ENCODE measurements at regions not wholly inside any gene's neighbourhood (a gene's known extent, or its start where the extent isn't known, plus 50 kb on each side); places are given as distances from the start of the nearest gene placed in this dataset.

DNA sequence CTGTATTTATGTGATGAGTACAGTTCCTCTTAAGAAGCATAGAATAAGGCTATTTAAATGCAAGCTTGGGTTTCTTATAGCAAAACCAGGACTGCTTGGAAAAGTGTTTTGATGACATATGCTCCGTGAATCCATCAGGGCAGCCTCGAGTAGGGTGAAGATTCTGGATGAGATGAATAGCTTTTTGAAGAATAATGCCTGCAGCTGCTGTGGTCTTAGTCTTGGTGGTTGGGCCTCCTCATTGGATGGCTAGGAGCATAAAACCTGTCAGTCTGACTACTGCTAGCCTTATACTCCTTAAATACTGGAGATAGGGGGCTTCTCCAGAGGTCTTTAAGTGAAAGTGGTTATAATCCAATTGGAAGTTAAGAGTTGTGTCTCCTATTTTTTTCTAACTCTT lies 704.3 kb downstream of the FGF9 start:
- Histone ChIP-seq H3K4me2 (ENCODE audit: low read length) (no peak overlapping the region), H2BK15ac (replicated peaks; ENCODE audit: low read depth) (no peak overlapping the region), H2BK120ac (ENCODE audit: low read depth, low read length) (no peak overlapping the region), H2AK5ac (ENCODE audit: low read length) (no peak overlapping the region), H3K56ac (ENCODE audit: low read length) (no peak overlapping the region), H3K4me1 (ENCODE audit: control insufficient read depth, low read depth, low read length) (no peaks in the 10 kb centered on the region), H3K27ac (ENCODE audit: low read depth, low read length) (no peak overlapping the region), H3K4ac (ENCODE audit: low read depth, low read length) (no peak overlapping the region), H3K36me3 (ENCODE audit: control insufficient read depth, insufficient read depth, low read length) (no peaks in the 10 kb centered on the region), H3K18ac (ENCODE audit: low read length) (no peak overlapping the region), H3K79me2 (ENCODE audit: control insufficient read depth, insufficient read depth, low read length) (no peaks in the 10 kb centered on the region), H3K27me3 (ENCODE audit: insufficient read depth, low read length, poor library complexity) (no peaks in the 10 kb centered on the region), H3K23ac (ENCODE audit: low read length) (no peak overlapping the region), H4K5ac (ENCODE audit: low read length) (no peak overlapping the region), H2BK5ac (ENCODE audit: low read length) (no peak overlapping the region), H3K4me3 (ENCODE audit: low read length) (no peak overlapping the region), H3K79me1 (ENCODE audit: low read length) (no peaks in the 10 kb centered on the region), H3K9ac (ENCODE audit: low read length) (no peak overlapping the region), H4K8ac (ENCODE audit: low read depth, low read length) (no peak overlapping the region)
- DNase-seq, result no peak
- WGBS (ENCODE audit: extremely low coverage, insufficient coverage, low lambda C conversion rate), result no CpG with 5 or more reads among the region's 2 CpGs

DNA sequence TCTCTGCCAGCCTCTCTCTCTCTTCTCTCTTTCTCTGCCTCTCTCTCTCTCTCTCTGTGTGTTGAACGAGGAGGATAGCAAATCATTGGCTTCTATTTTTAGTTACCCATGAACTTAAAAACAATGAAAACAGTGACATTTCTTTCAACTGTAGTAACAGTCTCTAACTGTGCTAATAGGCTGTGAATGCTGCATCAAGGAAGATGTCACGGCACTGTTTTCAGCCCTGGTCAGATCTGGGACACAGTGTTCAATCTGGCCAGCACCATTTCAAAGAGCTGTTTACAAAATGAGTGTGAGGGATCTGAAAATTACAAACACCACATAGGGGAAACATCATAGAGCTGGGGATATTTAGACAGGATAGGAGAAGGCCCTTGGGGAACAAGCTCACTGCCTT lies 717.0 kb downstream of the FGF9 start:
- no peak overlapping the region for H4K8ac ChIP-seq (ENCODE audit: low read depth, low read length)
- H3K18ac ChIP-seq (ENCODE audit: low read length), result no peak overlapping the region
- WGBS (ENCODE audit: extremely low coverage, insufficient coverage, low lambda C conversion rate), result no CpG with 5 or more reads among the region's 2 CpGs
- DNase-seq, result no peak
- H3K27me3 ChIP-seq (ENCODE audit: insufficient read depth, low read length, poor library complexity), result no peaks in the 10 kb centered on the region
- H4K5ac ChIP-seq (ENCODE audit: low read length), result no peak overlapping the region
- no peak overlapping the region for H3K4ac ChIP-seq (ENCODE audit: low read depth, low read length)
- H2BK15ac ChIP-seq (replicated peaks; ENCODE audit: low read depth), result no peak overlapping the region
- no peak overlapping the region for H3K4me2 ChIP-seq (ENCODE audit: low read length)
- no peak overlapping the region for H3K4me3 ChIP-seq (ENCODE audit: low read length)
- no peak overlapping the region for H2AK5ac ChIP-seq (ENCODE audit: low read length)
- no peak overlapping the region for H3K9ac ChIP-seq (ENCODE audit: low read length)
- H3K27ac ChIP-seq (ENCODE audit: low read depth, low read length), result no peak overlapping the region
- H3K56ac ChIP-seq (ENCODE audit: low read length), result no peak overlapping the region
- H2BK120ac ChIP-seq (ENCODE audit: low read depth, low read length), result no peak overlapping the region
- no peaks in the 10 kb centered on the region for H3K79me1 ChIP-seq (ENCODE audit: low read length)
- H2BK5ac ChIP-seq (ENCODE audit: low read length), result no peak overlapping the region
- H3K36me3 ChIP-seq (ENCODE audit: control insufficient read depth, insufficient read depth, low read length), result no peaks in the 10 kb centered on the region
- H3K79me2 ChIP-seq (ENCODE audit: control insufficient read depth, insufficient read depth, low read length), result no peaks in the 10 kb centered on the region
- no peak overlapping the region for H3K23ac ChIP-seq (ENCODE audit: low read length)
- H3K4me1 ChIP-seq (ENCODE audit: control insufficient read depth, low read depth, low read length), result no peaks in the 10 kb centered on the region

DNA sequence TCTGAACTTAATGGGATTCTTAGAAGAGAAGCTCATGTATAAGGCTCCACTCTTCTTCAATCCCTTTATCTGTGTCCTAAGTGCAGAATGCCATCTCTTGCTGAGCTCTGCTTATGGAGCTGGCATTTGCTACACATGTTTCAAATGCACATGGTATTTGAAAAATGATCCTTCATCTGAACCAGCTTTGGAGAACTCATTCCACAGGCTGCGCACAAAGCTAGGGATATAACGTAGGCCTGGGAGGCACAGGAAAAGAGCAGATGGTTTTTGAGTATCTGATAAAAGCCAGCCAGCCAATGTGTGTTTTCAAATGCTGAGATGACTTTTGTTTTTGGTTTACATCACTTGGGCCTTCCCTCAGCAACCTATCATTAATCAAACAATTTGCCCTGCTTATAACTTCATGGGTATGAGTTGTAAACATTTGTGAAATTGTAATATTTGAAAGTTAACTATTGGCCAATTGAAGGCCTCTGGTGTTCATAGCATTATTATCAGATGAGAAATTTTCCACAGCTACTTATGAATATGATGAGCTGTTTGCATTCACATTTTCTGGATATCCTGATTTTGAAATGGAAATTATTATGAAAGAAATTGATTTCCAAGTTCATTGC lies 729.0 kb downstream of the FGF9 start:
- no peak overlapping the region for H2BK15ac ChIP-seq (replicated peaks; ENCODE audit: low read depth)
- no peak overlapping the region for H3K4me3 ChIP-seq (ENCODE audit: low read length)
- no peak overlapping the region for H3K4ac ChIP-seq (ENCODE audit: low read depth, low read length)
- no CpG with 5 or more reads among the region's 2 CpGs for WGBS (ENCODE audit: extremely low coverage, insufficient coverage, low lambda C conversion rate)
- no peak overlapping the region for H2BK5ac ChIP-seq (ENCODE audit: low read length)
- no peak overlapping the region for H2AK5ac ChIP-seq (ENCODE audit: low read length)
- H3K79me1 ChIP-seq (ENCODE audit: low read length), result no peaks in the 10 kb centered on the region
- H4K5ac ChIP-seq (ENCODE audit: low read length), result no peak overlapping the region
- H3K4me2 ChIP-seq (ENCODE audit: low read length), result no peak overlapping the region
- no peak overlapping the region for H3K56ac ChIP-seq (ENCODE audit: low read length)
- DNase-seq, result no peak
- no peak overlapping the region for H2BK120ac ChIP-seq (ENCODE audit: low read depth, low read length)
- H4K8ac ChIP-seq (ENCODE audit: low read depth, low read length), result no peak overlapping the region
- H3K79me2 ChIP-seq (ENCODE audit: control insufficient read depth, insufficient read depth, low read length), result no peaks in the 10 kb centered on the region
- H3K9ac ChIP-seq (ENCODE audit: low read length), result no peak overlapping the region
- no peak overlapping the region for H3K18ac ChIP-seq (ENCODE audit: low read length)
- H3K4me1 ChIP-seq (ENCODE audit: control insufficient read depth, low read depth, low read length), result no peaks in the 10 kb centered on the region
- H3K23ac ChIP-seq (ENCODE audit: low read length), result no peak overlapping the region
- H3K27me3 ChIP-seq (ENCODE audit: insufficient read depth, low read length, poor library complexity), result no peaks in the 10 kb centered on the region
- H3K27ac ChIP-seq (ENCODE audit: low read depth, low read length), result no peak overlapping the region
- no peaks in the 10 kb centered on the region for H3K36me3 ChIP-seq (ENCODE audit: control insufficient read depth, insufficient read depth, low read length)

DNA sequence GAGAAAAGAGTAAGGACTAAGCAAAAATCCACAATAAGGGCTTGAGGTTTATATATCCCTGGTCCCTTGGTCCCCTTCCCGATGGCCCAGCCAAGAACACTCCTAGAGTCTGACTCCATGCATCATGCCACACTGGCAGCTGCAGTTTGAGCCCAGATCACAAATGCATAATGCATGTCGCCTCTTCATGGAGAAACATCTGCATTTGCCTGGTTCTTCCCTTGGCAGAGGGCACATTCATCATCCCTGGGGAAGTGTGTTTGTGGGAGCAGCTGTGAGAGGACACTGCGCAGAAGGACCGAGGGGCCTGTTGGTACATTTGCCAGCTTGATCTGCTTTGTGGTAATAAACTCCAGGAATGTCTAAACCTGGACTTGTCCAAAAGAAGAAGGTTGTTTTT lies 731.8 kb downstream of the FGF9 start:
- no peak overlapping the region for H3K18ac ChIP-seq (ENCODE audit: low read length)
- H3K4ac ChIP-seq (ENCODE audit: low read depth, low read length), result no peak overlapping the region
- no peaks in the 10 kb centered on the region for H3K79me2 ChIP-seq (ENCODE audit: control insufficient read depth, insufficient read depth, low read length)
- H2BK15ac ChIP-seq (replicated peaks; ENCODE audit: low read depth), result no peak overlapping the region
- H3K27ac ChIP-seq (ENCODE audit: low read depth, low read length), result no peak overlapping the region
- no peak overlapping the region for H2AK5ac ChIP-seq (ENCODE audit: low read length)
- no peaks in the 10 kb centered on the region for H3K27me3 ChIP-seq (ENCODE audit: insufficient read depth, low read length, poor library complexity)
- H2BK120ac ChIP-seq (ENCODE audit: low read depth, low read length), result no peak overlapping the region
- no peak overlapping the region for H3K56ac ChIP-seq (ENCODE audit: low read length)
- H3K9ac ChIP-seq (ENCODE audit: low read length), result no peak overlapping the region
- no peak overlapping the region for H3K4me3 ChIP-seq (ENCODE audit: low read length)
- no peaks in the 10 kb centered on the region for H3K4me1 ChIP-seq (ENCODE audit: control insufficient read depth, low read depth, low read length)
- H4K8ac ChIP-seq (ENCODE audit: low read depth, low read length), result no peak overlapping the region
- no peaks in the 10 kb centered on the region for H3K36me3 ChIP-seq (ENCODE audit: control insufficient read depth, insufficient read depth, low read length)
- DNase-seq, result no peak
- no peak overlapping the region for H3K23ac ChIP-seq (ENCODE audit: low read length)
- no CpG with 5 or more reads among the region's 4 CpGs for WGBS (ENCODE audit: extremely low coverage, insufficient coverage, low lambda C conversion rate)
- H4K5ac ChIP-seq (ENCODE audit: low read length), result no peak overlapping the region
- no peak overlapping the region for H3K4me2 ChIP-seq (ENCODE audit: low read length)
- H3K79me1 ChIP-seq (ENCODE audit: low read length), result no peaks in the 10 kb centered on the region
- no peak overlapping the region for H2BK5ac ChIP-seq (ENCODE audit: low read length)

DNA sequence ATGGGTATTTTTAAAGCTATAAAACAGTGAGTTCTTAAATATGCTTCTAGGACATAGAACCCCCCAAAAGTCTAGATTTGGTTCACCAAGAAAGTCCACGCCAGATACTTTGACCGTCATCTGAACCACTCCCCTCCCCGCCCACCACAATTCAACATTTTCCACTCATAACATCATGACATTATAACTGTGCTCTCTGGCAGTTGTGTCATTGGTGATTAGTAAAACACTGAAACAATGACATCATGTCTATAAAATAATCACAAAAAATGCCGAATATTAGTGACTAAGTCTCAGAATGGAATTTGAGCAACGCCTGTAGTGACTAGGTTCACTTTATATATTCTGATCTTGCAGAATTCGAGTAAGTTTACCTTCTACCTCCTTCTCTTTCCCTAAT lies 732.3 kb downstream of the FGF9 start:
- no CpG with 5 or more reads among the region's 6 CpGs for WGBS (ENCODE audit: extremely low coverage, insufficient coverage, low lambda C conversion rate)
- Histone ChIP-seq H2BK5ac (ENCODE audit: low read length) (no peak overlapping the region), H3K4me3 (ENCODE audit: low read length) (no peak overlapping the region), H3K79me2 (ENCODE audit: control insufficient read depth, insufficient read depth, low read length) (no peaks in the 10 kb centered on the region), H3K56ac (ENCODE audit: low read length) (no peak overlapping the region), H2AK5ac (ENCODE audit: low read length) (no peak overlapping the region), H3K9ac (ENCODE audit: low read length) (no peak overlapping the region), H3K23ac (ENCODE audit: low read length) (no peak overlapping the region), H3K18ac (ENCODE audit: low read length) (no peak overlapping the region), H4K8ac (ENCODE audit: low read depth, low read length) (no peak overlapping the region), H3K4me2 (ENCODE audit: low read length) (no peak overlapping the region), H3K36me3 (ENCODE audit: control insufficient read depth, insufficient read depth, low read length) (no peaks in the 10 kb centered on the region), H3K27me3 (ENCODE audit: insufficient read depth, low read length, poor library complexity) (no peaks in the 10 kb centered on the region), H4K5ac (ENCODE audit: low read length) (no peak overlapping the region), H2BK15ac (replicated peaks; ENCODE audit: low read depth) (no peak overlapping the region), H2BK120ac (ENCODE audit: low read depth, low read length) (no peak overlapping the region), H3K27ac (ENCODE audit: low read depth, low read length) (no peak overlapping the region), H3K79me1 (ENCODE audit: low read length) (no peaks in the 10 kb centered on the region), H3K4ac (ENCODE audit: low read depth, low read length) (no peak overlapping the region), H3K4me1 (ENCODE audit: control insufficient read depth, low read depth, low read length) (no peaks in the 10 kb centered on the region)
- DNase-seq, result no peak

DNA sequence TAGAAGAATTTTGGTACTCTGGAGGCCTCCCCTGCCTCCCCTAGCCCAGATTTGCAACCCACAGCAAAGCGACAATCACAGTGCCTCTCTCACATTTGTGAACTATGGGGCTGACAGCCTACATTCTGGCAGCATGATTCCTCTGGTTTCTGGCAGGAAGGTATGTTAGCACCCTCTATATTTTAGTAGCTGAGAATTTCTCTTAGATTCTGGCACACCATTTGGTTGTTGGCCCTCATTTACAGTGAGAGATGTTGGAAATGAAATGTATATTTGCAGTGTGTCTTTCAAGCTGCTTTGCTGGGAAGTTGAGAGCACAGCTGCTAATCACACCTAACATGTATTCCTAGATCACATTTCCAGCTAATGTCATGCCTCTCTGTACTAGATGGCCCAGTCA lies 735.0 kb downstream of the FGF9 start:
- Histone ChIP-seq H3K4ac (ENCODE audit: low read depth, low read length) (no peak overlapping the region), H2AK5ac (ENCODE audit: low read length) (no peak overlapping the region), H3K18ac (ENCODE audit: low read length) (no peak overlapping the region), H2BK5ac (ENCODE audit: low read length) (no peak overlapping the region), H3K79me2 (ENCODE audit: control insufficient read depth, insufficient read depth, low read length) (no peaks in the 10 kb centered on the region), H2BK15ac (replicated peaks; ENCODE audit: low read depth) (no peak overlapping the region), H3K36me3 (ENCODE audit: control insufficient read depth, insufficient read depth, low read length) (no peaks in the 10 kb centered on the region), H3K79me1 (ENCODE audit: low read length) (no peaks in the 10 kb centered on the region), H3K4me3 (ENCODE audit: low read length) (no peak overlapping the region), H4K8ac (ENCODE audit: low read depth, low read length) (no peak overlapping the region), H3K4me1 (ENCODE audit: control insufficient read depth, low read depth, low read length) (no peaks in the 10 kb centered on the region), H3K27me3 (ENCODE audit: insufficient read depth, low read length, poor library complexity) (no peaks in the 10 kb centered on the region), H3K4me2 (ENCODE audit: low read length) (no peak overlapping the region), H3K9ac (ENCODE audit: low read length) (no peak overlapping the region), H3K27ac (ENCODE audit: low read depth, low read length) (no peak overlapping the region), H3K23ac (ENCODE audit: low read length) (no peak overlapping the region), H3K56ac (ENCODE audit: low read length) (no peak overlapping the region), H4K5ac (ENCODE audit: low read length) (no peak overlapping the region), H2BK120ac (ENCODE audit: low read depth, low read length) (no peak overlapping the region)
- no CpG with 5 or more reads among the region's 1 CpG for WGBS (ENCODE audit: extremely low coverage, insufficient coverage, low lambda C conversion rate)
- no peak for DNase-seq
